ENCODE measurements at regions not wholly inside any gene's neighbourhood (a gene's known extent, or its start where the extent isn't known, plus 50 kb on each side); places are given as distances from the start of the nearest gene placed in this dataset.

DNA sequence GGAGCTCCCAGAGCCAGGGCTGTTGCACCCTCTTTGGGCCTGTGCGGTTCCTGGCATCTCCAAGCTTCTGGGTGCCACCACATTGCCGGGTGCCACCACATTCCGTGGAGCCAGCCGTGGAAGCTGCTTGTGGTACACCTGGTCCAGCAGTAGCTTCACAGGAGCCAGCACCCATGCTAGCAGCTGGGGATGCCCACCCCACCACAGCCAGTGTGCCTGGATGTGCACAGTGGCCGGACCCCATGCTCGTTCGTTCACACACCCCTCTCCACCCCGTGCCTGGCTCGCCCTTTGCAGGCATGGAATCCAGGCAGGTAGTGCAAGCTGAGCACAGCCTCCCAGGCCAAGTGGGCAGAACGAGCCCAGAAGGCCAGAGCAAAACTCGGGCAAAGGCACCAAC, 1029.8 kb upstream of the GBE1 start:
- TF ChIP-seq SPI1 (IDR thresholded peaks at IDR 0.05; ENCODE audit: low read depth, low read length), result no peak
- TF ChIP-seq POLR2A (IDR thresholded peaks at IDR 0.05; ENCODE audit: low read depth, low read length), result no peak
- TF ChIP-seq TAF1 (IDR thresholded peaks at IDR 0.05; ENCODE audit: low read depth, low read length), result no peak
- TF ChIP-seq POLR2AphosphoS5 (IDR thresholded peaks at IDR 0.05; ENCODE audit: low read depth, low read length), result no peak

All from GM12891 (cell line).